OCI-LY7 (cell line): ENCODE measurements at regions not wholly inside any gene's neighbourhood (a gene's known extent, or its start where the extent isn't known, plus 50 kb on each side); places are given as distances from the start of the nearest gene placed in this dataset.

Source experiments
- EZH2phosphoT487 ChIP-seq: fragments of 200-600 bp; sonication (generic); IDR thresholded peaks from 2 replicates; pipeline ENCODE4 v1.6.1; 2018; ENCODE audit warnings: low read depth, borderline replicate concordance, mild to moderate bottlenecking, mixed run types, antibody characterized with exemption, low read length, moderate library complexity, mixed read lengths
- TF ChIP-seq, protein P1 (sequence below): fragments of 200-600 bp; sonication (generic); conservative IDR thresholded peaks from 2 replicates; pipeline ENCODE4 v1.5.1; 2014; ENCODE audit warnings: mild to moderate bottlenecking, antibody characterized with exemption, low read length, moderate library complexity, mixed read lengths

DNA sequence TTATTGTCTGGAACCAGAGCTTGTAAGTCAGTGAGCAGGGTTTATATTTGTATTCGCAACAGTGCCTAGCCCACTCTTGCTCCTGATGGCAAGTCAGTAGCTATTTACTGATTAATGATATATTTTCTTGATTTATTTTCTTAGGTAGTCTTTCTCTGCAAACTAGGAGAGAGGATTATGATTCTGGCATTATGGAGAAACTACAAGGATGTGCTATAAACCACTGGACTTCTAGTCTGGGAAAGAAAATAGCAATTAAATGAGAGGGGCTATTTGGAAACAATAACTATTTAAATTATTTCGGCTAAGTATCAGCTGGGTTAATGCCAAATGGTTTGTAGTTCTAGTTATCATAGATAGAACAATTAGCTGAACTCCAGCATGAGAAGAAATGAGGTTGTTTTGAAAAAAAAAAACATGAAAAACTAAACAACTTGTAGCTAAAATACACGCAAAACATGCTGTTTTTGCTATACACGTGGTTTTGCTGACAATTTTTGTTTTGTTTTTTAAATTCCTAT lies 304.9 kb upstream of the TCF21 start:
- no peak for TF ChIP-seq EZH2phosphoT487
- TF ChIP-seq, protein P1, sequence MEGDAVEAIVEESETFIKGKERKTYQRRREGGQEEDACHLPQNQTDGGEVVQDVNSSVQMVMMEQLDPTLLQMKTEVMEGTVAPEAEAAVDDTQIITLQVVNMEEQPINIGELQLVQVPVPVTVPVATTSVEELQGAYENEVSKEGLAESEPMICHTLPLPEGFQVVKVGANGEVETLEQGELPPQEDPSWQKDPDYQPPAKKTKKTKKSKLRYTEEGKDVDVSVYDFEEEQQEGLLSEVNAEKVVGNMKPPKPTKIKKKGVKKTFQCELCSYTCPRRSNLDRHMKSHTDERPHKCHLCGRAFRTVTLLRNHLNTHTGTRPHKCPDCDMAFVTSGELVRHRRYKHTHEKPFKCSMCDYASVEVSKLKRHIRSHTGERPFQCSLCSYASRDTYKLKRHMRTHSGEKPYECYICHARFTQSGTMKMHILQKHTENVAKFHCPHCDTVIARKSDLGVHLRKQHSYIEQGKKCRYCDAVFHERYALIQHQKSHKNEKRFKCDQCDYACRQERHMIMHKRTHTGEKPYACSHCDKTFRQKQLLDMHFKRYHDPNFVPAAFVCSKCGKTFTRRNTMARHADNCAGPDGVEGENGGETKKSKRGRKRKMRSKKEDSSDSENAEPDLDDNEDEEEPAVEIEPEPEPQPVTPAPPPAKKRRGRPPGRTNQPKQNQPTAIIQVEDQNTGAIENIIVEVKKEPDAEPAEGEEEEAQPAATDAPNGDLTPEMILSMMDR = no peak
